DND-41 (cell line): ENCODE measurements at regions not wholly inside any gene's neighbourhood (a gene's known extent, or its start where the extent isn't known, plus 50 kb on each side); places are given as distances from the start of the nearest gene placed in this dataset.

ENCODE experiments used
- ATAC-seq: fragments of 200-7000 bp; cut with Tn5 transposase; 3 replicates; pipeline ENCODE4 v1.9.1; 2021; ENCODE audit warnings: low read depth; ENCODE audit not compliant: insufficient read depth
- DNase-seq: peaks from one replicate; pipeline ENCODE4 v3.0.0-alpha.2; 2020
- H2AFZ ChIP-seq: 2 replicates; pipeline ENCODE4 v1.6.0; 2012; ENCODE audit warnings: low read depth, low read length
- H3K27ac ChIP-seq: 2 replicates; pipeline ENCODE4 v1.5.1; 2012; ENCODE audit warnings: low read length, inconsistent platforms
- H3K27me3 ChIP-seq: fragments of 200-600 bp; sonication (generic); 2 replicates; pipeline ENCODE4 v1.6.0; 2012; ENCODE audit warnings: low read length, mild to moderate bottlenecking, inconsistent platforms; ENCODE audit not compliant: insufficient read depth, poor library complexity
- H3K36me3 ChIP-seq: 2 replicates; pipeline ENCODE4 v1.5.1; 2012; ENCODE audit warnings: low read length, inconsistent platforms; ENCODE audit not compliant: insufficient read depth
- H3K4me1 ChIP-seq: 2 replicates; pipeline ENCODE4 v1.5.1; 2012; ENCODE audit warnings: mild to moderate bottlenecking, low read length; ENCODE audit not compliant: insufficient read depth
- H3K4me2 ChIP-seq: 2 replicates; pipeline ENCODE4 v1.6.0; 2012; ENCODE audit warnings: mild to moderate bottlenecking, moderate library complexity, low read length, inconsistent platforms; ENCODE audit not compliant: insufficient read depth
- H3K4me3 ChIP-seq, 2 experiments: fragments of 200-600 bp in 1 of 2; shearing (Covaris generic) in 1 of 2; 2 replicates each; pipeline ENCODE4 v1.5.1; 2012 to 2016; ENCODE audit warnings: inconsistent platforms in 2 of 2, low read length in 2 of 2, mild to moderate bottlenecking in 2 of 2, low read depth in 1 of 2, moderate library complexity in 1 of 2
- H3K79me2 ChIP-seq: 2 replicates; pipeline ENCODE4 v1.6.0; 2012; ENCODE audit warnings: low read length, inconsistent platforms; ENCODE audit not compliant: insufficient read depth
- H3K9ac ChIP-seq: 2 replicates; pipeline ENCODE4 v1.6.0; 2012; ENCODE audit warnings: low read depth, mild to moderate bottlenecking, inconsistent platforms, low read length, moderate library complexity
- H3K9me3 ChIP-seq: 2 replicates; pipeline ENCODE4 v1.5.1; 2012; ENCODE audit warnings: low read length, moderate library complexity, mild to moderate bottlenecking, inconsistent platforms; ENCODE audit not compliant: insufficient read depth, severe bottlenecking
- H4K20me1 ChIP-seq: 2 replicates; pipeline ENCODE4 v1.6.0; 2012; ENCODE audit warnings: low read length; ENCODE audit not compliant: insufficient read depth
- CTCF ChIP-seq: IDR thresholded peaks from 2 replicates; pipeline ENCODE4 v1.5.1; 2012; ENCODE audit warnings: borderline replicate concordance, low read length, moderate library complexity, mild to moderate bottlenecking; ENCODE audit not compliant: poor library complexity, severe bottlenecking; ENCODE audit errors: extremely low read depth
- EZH2 ChIP-seq: IDR thresholded peaks from 3 replicates; pipeline ENCODE4 v1.6.1; 2012; ENCODE audit warnings: borderline replicate concordance, low read depth, mild to moderate bottlenecking, moderate library complexity, low read length, inconsistent platforms; ENCODE audit not compliant: severe bottlenecking

DNA sequence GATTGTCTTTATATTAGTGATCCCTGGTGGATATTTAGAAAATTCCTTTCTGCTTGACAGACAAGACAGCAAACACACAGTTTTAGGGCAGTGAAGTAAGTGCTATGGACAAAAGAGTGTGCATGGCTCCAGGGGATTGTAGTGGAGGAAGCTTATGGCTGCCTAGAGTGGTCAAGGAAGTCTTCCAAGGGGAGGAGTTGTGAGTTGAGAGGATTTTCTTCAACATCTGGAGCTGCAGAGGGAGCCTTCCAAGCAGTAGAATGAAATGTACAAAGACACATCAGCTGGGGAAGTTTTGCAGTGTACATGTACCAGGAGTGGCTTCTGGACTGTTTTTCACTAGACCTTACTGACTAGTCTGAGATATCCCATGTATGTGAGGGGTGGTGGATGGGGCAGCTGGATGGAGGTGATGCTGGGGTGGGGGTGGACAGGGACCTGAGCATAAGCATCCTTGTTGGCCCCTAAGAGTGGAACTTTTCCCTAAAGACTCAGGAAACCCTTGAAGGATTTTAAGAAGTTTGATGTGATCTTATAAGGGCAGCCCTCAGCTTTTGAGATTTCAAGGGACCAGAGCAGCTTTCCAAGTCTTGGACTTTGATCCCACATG is 160.5 kb upstream of the TAPT1 start:
- H4K20me1 ChIP-seq, result no peaks in the 10 kb centered on the region
- DNase-seq, result no peak
- no peaks in the 10 kb centered on the region for H3K9me3 ChIP-seq
- no peak overlapping the region for H2AFZ ChIP-seq
- H3K36me3 ChIP-seq, result no peaks in the 10 kb centered on the region
- no peak for ATAC-seq
- no peaks in the 10 kb centered on the region for H3K27me3 ChIP-seq
- no peak overlapping the region for H3K27ac ChIP-seq
- no peaks in the 10 kb centered on the region for H3K79me2 ChIP-seq
- no peaks in the 10 kb centered on the region for H3K4me1 ChIP-seq
- no peak overlapping the region for H3K4me2 ChIP-seq
- H3K4me3 ChIP-seq, result no peak overlapping the region
- TF ChIP-seq EZH2 (no peak), CTCF (no peak)
- no peak overlapping the region for H3K9ac ChIP-seq

DNA sequence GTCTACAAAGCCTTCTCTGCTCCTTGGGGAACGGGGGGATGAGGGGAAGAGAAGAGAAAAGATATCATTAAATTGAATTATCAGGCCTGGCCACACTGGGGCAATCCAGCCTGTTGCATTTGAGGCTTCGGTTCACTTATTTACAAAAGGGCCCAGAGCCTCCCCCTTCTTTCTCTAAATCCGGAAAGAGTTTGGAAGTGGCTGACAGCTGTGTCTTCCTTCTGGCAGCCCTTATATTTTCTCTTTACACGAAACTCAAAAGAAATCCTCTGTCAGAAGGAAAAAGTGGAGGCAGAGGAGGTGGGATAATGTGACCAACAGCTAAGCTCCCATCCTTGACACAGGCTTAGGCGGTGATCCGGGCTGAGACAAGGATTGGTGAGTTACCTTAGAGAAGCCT is 158.3 kb upstream of the TAPT1 start:
- Histone ChIP-seq H3K9ac (no peak overlapping the region), H3K79me2 (no peaks in the 10 kb centered on the region), H3K27me3 (no peaks in the 10 kb centered on the region), H3K4me1 (no peaks in the 10 kb centered on the region), H3K4me2 (no peak overlapping the region), H3K4me3 (no peak overlapping the region), H2AFZ (no peak overlapping the region), H3K36me3 (no peaks in the 10 kb centered on the region), H3K9me3 (no peaks in the 10 kb centered on the region), H3K27ac (no peak overlapping the region), H4K20me1 (no peaks in the 10 kb centered on the region)
- no peak for DNase-seq
- no peak for TF ChIP-seq EZH2
- no peak for TF ChIP-seq CTCF
- no peak for ATAC-seq

- H4K20me1 ChIP-seq, result no peaks in the 10 kb centered on the region
- H3K4me3 ChIP-seq, result no peak overlapping the region
- H3K36me3 ChIP-seq, result no peaks in the 10 kb centered on the region
- no peak for ATAC-seq
- H3K9me3 ChIP-seq, result no peaks in the 10 kb centered on the region
- DNase-seq, result no peak
- H3K4me1 ChIP-seq, result no peaks in the 10 kb centered on the region
- no peak overlapping the region for H3K27ac ChIP-seq
- H3K27me3 ChIP-seq, result no peaks in the 10 kb centered on the region
- no peaks in the 10 kb centered on the region for H3K79me2 ChIP-seq
- no peak overlapping the region for H2AFZ ChIP-seq
- no peak overlapping the region for H3K4me2 ChIP-seq
- no peak overlapping the region for H3K9ac ChIP-seq
- TF ChIP-seq EZH2 (no peak), CTCF (no peak)
These were observed 156.3 kb upstream of the TAPT1 start for GRCh38 chr4:16382571-16382970.

- ATAC-seq (no peak), DNase-seq (no peak)
- Histone ChIP-seq H3K9ac (no peak overlapping the region), H3K4me3 (no peak overlapping the region), H3K27ac (no peak overlapping the region), H3K27me3 (peaks cover 3% of the 10 kb centered on the region), H2AFZ (no peak overlapping the region), H3K36me3 (no peaks in the 10 kb centered on the region), H3K9me3 (no peaks in the 10 kb centered on the region), H3K79me2 (no peaks in the 10 kb centered on the region), H4K20me1 (no peaks in the 10 kb centered on the region), H3K4me1 (no peaks in the 10 kb centered on the region), H3K4me2 (no peak overlapping the region)
- TF ChIP-seq CTCF (no peak), EZH2 (no peak)
These were observed 151.6 kb upstream of the TAPT1 start for GRCh38 chr4:16377887-16378286.
